ENCODE measurements at regions not wholly inside any gene's neighbourhood (a gene's known extent, or its start where the extent isn't known, plus 50 kb on each side); places are given as distances from the start of the nearest gene placed in this dataset.
A peak's percentile ranks its signal among the peaks of the same experiment; 100 is the strongest.
"Not testable (repeated sequence)": the region's sequence is repeated elsewhere in the genome, so short reads cannot be mapped to it uniquely, and the experiment has no call there.

DNA sequence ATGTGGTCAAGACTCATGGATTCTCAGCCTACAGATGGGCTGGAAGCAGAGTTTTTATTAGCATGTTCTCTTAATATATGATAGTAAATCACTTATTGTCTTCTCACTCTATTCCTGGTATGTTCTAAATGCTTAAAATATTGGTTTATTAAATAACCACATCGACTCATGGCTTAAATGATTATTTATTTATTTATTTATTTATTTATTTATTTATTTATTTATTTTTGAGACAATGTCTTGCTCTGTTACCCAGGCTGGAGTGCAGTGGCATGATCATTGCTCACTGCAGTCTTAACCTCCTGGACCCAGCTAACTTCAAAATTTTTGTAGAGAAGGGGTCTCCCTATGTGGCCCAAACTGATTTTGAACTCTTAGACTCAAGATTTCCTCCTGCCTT is 457.2 kb upstream of the TNC start:
- Histone ChIP-seq H3K27me3 (peaks cover 0 to 3% (median 0%) of the 10 kb centered on the region in 7 donors), H3K4me3 (no peak overlapping the region), H3K27ac (no peak overlapping the region), H3K36me3 (no peaks in the 10 kb centered on the region), H3K9me3 (no peaks in the 10 kb centered on the region), H3K4me1 (no peaks in the 10 kb centered on the region)
- ATAC-seq: no peak
- no peak for DNase-seq
- intact Hi-C loops (cut with DNase I): no loop called here
- TF ChIP-seq, protein P1, sequence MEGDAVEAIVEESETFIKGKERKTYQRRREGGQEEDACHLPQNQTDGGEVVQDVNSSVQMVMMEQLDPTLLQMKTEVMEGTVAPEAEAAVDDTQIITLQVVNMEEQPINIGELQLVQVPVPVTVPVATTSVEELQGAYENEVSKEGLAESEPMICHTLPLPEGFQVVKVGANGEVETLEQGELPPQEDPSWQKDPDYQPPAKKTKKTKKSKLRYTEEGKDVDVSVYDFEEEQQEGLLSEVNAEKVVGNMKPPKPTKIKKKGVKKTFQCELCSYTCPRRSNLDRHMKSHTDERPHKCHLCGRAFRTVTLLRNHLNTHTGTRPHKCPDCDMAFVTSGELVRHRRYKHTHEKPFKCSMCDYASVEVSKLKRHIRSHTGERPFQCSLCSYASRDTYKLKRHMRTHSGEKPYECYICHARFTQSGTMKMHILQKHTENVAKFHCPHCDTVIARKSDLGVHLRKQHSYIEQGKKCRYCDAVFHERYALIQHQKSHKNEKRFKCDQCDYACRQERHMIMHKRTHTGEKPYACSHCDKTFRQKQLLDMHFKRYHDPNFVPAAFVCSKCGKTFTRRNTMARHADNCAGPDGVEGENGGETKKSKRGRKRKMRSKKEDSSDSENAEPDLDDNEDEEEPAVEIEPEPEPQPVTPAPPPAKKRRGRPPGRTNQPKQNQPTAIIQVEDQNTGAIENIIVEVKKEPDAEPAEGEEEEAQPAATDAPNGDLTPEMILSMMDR (IDR thresholded peaks at IDR 0.05): no peak
- WGBS, 2 donors: 68 to 72% methylated on average over 1 of the region's 1 CpG

DNA sequence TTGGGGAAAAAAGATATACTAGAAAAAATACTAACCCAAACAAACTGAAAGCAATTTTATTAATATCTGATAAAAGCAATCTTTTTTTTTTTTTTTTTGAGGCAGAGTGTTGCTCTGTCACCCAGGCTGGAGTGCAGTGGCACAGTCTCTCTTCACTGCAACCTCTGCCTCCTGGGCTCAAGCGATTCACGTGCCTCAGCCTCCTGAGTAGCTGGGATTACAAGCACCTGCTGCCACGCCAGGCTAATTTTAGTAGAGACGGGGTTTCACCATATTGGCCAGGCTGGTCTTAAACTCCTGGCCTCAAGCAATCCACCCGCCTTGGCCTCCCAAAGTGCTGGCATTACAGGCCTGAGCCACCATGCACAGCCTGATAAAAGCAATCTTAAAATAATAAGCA is 467.5 kb upstream of the TNC start:
- intact Hi-C loops (cut with DNase I); H3K4me1 ChIP-seq; H3K27me3 ChIP-seq; H3K36me3 ChIP-seq; H3K27ac ChIP-seq; H3K4me3 ChIP-seq; ATAC-seq; DNase-seq: not testable (repeated sequence)
- 75 to 76% methylated on average over 5 of the region's 5 CpGs for WGBS, 2 donors
- H3K9me3 ChIP-seq: peaks cover 0 to 16% (median 8%) of the 10 kb centered on the region in 11 donors

DNA sequence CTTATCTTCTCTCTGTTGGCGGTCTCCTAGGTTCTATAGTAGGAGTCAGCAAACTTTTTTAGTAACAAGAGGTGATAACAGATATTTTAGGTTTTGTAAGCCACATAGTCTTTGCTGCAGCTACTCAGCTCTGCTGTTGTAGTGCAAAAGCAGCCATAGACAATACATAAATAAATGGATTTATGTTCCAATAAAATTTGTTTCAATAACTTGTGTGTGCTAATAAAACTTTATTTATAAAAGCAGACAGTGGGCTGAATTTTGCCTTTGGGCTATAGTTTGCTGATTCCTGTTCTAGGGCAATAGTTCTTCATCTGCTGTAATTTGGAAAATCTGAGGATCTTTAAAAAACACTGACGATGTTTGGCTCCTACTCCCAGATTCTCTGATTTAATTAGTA is 469.4 kb upstream of the TNC start:
- no peak for DNase-seq
- H3K27ac ChIP-seq: no peak overlapping the region
- no peak for ATAC-seq
- TF ChIP-seq, protein P1 (IDR thresholded peaks at IDR 0.05): no peak
- H3K4me1 ChIP-seq: peaks cover 0 to 5% (median 0%) of the 10 kb centered on the region in 9 donors
- intact Hi-C loops (cut with DNase I): no loop called here
- peaks cover 0 to 3% (median 0%) of the 10 kb centered on the region in 7 donors for H3K27me3 ChIP-seq
- WGBS, 2 donors: 58 to 79% methylated on average over 2 of the region's 2 CpGs
- no peaks in the 10 kb centered on the region for H3K36me3 ChIP-seq
- H3K4me3 ChIP-seq: no peak overlapping the region
- peaks cover 0 to 16% (median 8%) of the 10 kb centered on the region in 11 donors for H3K9me3 ChIP-seq

DNA sequence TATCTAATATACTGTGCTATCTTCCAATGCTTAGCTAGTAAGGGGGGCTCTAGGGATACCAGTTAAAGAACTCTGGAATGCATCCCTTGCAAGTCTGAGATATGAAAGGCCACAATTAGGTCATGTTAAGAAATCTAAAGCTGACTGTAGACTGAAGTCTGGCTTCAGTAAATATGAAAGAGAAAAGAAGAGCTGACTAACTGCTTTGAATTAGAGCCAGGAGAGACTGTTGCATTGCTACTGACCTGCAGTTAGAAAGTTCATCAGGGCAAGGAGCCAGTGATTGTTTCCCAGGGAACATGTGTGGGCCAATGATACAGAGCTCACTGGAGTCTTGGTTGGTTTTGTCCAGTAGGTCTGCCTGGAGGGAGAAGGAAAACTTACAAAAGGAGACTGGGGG is 472.1 kb upstream of the TNC start:
- peak in 1 of 2 donors; percentile 21 for DNase-seq
- TF ChIP-seq, protein P1 (IDR thresholded peaks at IDR 0.05): no peak
- H3K27me3 ChIP-seq: peaks cover 0 to 14% (median 8%) of the 10 kb centered on the region in 7 donors
- peaks cover 0 to 5% (median 0%) of the 10 kb centered on the region in 9 donors for H3K4me1 ChIP-seq
- intact Hi-C loops (cut with DNase I): loop anchor here (2.0 to 10.0 kb wide), 19 partner anchors 295 to 1275 kb away; partner anchors contain the start of gene PAPPA (in 3 of the 10)
- no peak overlapping the region for H3K4me3 ChIP-seq
- H3K9me3 ChIP-seq: peaks cover 0 to 16% (median 8%) of the 10 kb centered on the region in 11 donors
- no peaks in the 10 kb centered on the region for H3K36me3 ChIP-seq
- ATAC-seq: peak in 3 of 8 donors; percentile 26 to 44 (median 32)
- peak overlapping the region in 1 of 10 donors; percentile 18 for H3K27ac ChIP-seq

DNA sequence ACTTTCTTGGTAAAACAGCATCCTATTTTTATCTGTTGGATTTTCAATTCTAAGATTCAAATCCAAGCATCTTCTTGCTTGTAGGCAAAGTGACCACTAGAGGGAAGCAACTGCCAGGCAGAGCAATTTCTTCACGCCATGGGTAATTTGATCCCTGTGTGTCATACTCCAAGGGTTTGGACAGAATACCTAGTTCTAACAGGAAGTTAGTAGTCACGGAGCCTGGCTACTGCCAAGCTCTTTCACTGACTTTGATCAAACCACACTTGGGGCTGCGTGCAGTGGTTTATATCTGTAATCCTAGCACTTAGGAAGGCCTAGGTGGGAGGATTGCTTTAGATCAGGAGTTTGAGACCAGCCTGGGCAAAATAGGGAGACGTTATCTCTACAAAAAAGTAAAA is 473.6 kb upstream of the TNC start:
- ATAC-seq (peak; percentile 79 to 98 (median 86)), DNase-seq (peak in 1 of 2 donors; percentile 52)
- Histone ChIP-seq H3K27ac (peak overlapping the region in 2 of 10 donors; percentile 32 to 63), H3K9me3 (peaks cover 0 to 16% (median 8%) of the 10 kb centered on the region in 11 donors), H3K27me3 (peaks cover 0 to 26% (median 15%) of the 10 kb centered on the region in 7 donors), H3K4me3 (no peak overlapping the region), H3K36me3 (no peaks in the 10 kb centered on the region), H3K4me1 (peaks cover 0 to 5% (median 0%) of the 10 kb centered on the region in 9 donors)
- intact Hi-C loops (cut with DNase I): loop anchor here (2.0 to 10.0 kb wide), 19 partner anchors 293 to 1273 kb away; partner anchors contain the start of gene PAPPA (in 3 of the 10)
- WGBS, 2 donors: 9 to 25% methylated on average over 4 of the region's 4 CpGs
- TF ChIP-seq, protein P1 (IDR thresholded peaks at IDR 0.05): peak; percentile 25 to 79 (median 74)
